BLaER1 (cell line): ENCODE measurements at regions not wholly inside any gene's neighbourhood (a gene's known extent, or its start where the extent isn't known, plus 50 kb on each side); places are given as distances from the start of the nearest gene placed in this dataset.

Source experiments
- H3K27ac ChIP-seq: shearing (Covaris generic); formaldehyde crosslinking; 2 replicates; pipeline ENCODE4 v1.8.1; 2022
- H3K27me3 ChIP-seq: shearing (Covaris generic); formaldehyde crosslinking; 2 replicates; pipeline ENCODE4 v1.8.1; 2022
- H3K36me3 ChIP-seq: shearing (Covaris generic); formaldehyde crosslinking; 2 replicates; pipeline ENCODE4 v1.8.1; 2022
- H3K4me1 ChIP-seq: shearing (Covaris generic); formaldehyde crosslinking; 2 replicates; pipeline ENCODE4 v1.8.1; 2022
- H3K4me2 ChIP-seq: shearing (Covaris generic); formaldehyde crosslinking; 2 replicates; pipeline ENCODE4 v1.8.1; 2022
- H3K4me3 ChIP-seq: shearing (Covaris generic); formaldehyde crosslinking; 2 replicates; pipeline ENCODE4 v1.8.1; 2022
- H3K9ac ChIP-seq: shearing (Covaris generic); formaldehyde crosslinking; 2 replicates; pipeline ENCODE4 v1.8.1; 2022
- H3K9me3 ChIP-seq: shearing (Covaris generic); formaldehyde crosslinking; 2 replicates; pipeline ENCODE4 v1.8.1; 2022
- H4K20me1 ChIP-seq: shearing (Covaris generic); formaldehyde crosslinking; 2 replicates; pipeline ENCODE4 v1.8.1; 2022
- Cebpa-rat ChIP-seq: shearing (Covaris generic); IDR thresholded peaks from 2 replicates; pipeline ENCODE4 v1.8.1; 2022

DNA sequence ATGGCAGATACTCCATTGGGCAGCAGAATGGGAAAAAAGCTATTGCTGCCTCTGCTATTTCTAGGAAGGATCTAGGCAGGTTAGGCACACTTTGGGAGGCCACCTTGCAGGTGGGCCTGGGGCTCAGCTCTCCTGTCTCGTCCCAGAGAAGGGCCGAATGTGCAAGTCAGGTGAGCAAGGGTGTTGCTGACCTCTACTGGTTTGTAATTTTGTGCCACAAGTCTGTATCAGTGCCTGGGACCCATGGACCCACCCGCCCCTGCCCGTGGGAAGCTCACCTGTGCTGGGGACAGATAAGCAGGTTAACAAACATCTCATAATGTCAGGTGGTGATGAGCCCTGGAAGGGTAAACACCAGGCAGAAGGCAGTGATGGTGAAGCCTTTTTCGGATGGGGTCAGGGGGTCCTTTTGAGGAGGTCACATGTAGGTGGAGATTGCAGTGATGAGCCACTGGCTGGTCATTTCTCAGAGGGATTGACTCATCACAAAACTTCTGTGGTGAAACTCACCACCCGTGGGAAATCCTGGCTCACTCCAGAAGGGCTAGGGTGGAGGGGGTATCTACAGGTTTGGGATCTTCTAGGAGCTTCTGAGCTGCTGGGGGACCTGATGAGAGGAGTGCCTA is 161.3 kb downstream of the KLF13 start:
- no peaks in the 10 kb centered on the region for H4K20me1 ChIP-seq
- peak overlapping the region; percentile 16; the same call in 1 of the 2 replicates for H3K27ac ChIP-seq
- peak overlapping the region; percentile 33; the same call in 1 of the 2 replicates for H3K4me2 ChIP-seq
- peaks cover 26% of the 10 kb centered on the region for H3K9me3 ChIP-seq
- H3K27me3 ChIP-seq = no peaks in the 10 kb centered on the region
- peaks cover 9% of the 10 kb centered on the region; the same call in 1 of the 2 replicates for H3K4me1 ChIP-seq
- H3K36me3 ChIP-seq = no peaks in the 10 kb centered on the region
- H3K4me3 ChIP-seq = no peak overlapping the region
- TF ChIP-seq Cebpa-rat = no peak
- H3K9ac ChIP-seq = no peak overlapping the region

DNA sequence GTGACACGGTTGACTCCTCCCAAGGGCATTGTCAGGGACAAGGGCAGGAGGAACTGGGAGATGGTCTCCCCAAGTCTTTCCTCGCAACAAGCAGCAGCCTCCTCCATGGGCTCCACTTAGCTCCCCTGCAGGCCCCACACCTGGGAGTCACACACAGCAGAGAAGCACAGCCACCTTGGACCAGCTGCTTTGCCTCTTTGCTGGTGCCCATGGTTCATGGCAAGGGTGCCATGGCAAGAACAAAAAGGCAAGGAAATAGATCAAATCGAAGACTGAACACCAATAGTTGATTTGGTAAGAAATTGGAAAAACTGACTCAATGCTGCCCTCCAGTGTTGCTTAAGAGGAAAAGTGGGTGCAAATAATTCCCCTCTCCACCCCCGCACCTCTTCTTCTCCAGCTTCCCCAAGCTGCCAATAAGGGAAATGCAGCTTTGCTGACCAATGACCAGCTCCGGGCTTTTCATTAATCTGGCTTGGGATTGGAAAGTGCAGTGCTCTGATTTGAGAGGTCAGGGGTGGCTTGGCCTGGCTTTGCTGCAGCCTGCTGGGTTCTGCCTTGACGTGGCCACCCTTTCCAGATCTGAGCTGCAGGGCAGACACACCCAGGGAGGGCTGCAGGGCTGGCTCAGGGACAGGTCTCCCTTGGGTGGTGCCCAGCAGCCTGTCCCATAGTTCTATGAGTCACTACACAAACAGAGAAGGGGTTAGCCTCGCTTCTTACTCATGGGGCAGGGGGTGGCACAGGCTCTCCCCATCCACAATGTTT is 162.0 kb downstream of the KLF13 start:
- Histone ChIP-seq H4K20me1 (no peaks in the 10 kb centered on the region), H3K9me3 (peaks cover 28% of the 10 kb centered on the region), H3K4me3 (no peak overlapping the region), H3K4me2 (peak overlapping the region; percentile 33; the same call in 1 of the 2 replicates), H3K9ac (no peak overlapping the region), H3K4me1 (peaks cover 9% of the 10 kb centered on the region; the same call in 1 of the 2 replicates), H3K27ac (peak overlapping the region; percentile 16; the same call in 1 of the 2 replicates), H3K36me3 (no peaks in the 10 kb centered on the region), H3K27me3 (no peaks in the 10 kb centered on the region)
- TF ChIP-seq Cebpa-rat = no peak

DNA sequence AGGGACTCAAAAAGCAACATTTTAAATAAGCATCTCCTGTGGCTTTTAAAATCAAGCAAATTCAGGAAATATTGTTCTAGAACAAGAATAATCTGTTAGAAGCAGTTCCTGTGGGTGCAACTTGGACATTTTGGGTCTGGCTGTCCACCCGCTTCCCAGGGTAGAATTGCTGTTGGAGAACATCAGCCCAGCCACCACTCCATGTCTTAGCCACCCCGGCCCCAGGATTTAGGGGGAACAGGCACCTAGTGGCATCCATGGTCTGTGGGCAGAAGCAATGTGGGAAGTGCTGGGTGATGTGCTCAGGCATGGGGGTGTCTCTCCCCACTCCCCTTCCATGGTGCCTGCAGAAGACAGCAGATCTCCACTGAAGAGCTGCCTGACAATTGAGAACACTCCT is 162.6 kb downstream of the KLF13 start:
- no peak for TF ChIP-seq Cebpa-rat
- Histone ChIP-seq H3K36me3 (no peaks in the 10 kb centered on the region), H3K9me3 (peaks cover 28% of the 10 kb centered on the region), H4K20me1 (no peaks in the 10 kb centered on the region), H3K27me3 (no peaks in the 10 kb centered on the region), H3K27ac (no peak overlapping the region), H3K9ac (no peak overlapping the region), H3K4me2 (no peak overlapping the region), H3K4me1 (peaks cover 9% of the 10 kb centered on the region; the same call in 1 of the 2 replicates), H3K4me3 (no peak overlapping the region)

DNA sequence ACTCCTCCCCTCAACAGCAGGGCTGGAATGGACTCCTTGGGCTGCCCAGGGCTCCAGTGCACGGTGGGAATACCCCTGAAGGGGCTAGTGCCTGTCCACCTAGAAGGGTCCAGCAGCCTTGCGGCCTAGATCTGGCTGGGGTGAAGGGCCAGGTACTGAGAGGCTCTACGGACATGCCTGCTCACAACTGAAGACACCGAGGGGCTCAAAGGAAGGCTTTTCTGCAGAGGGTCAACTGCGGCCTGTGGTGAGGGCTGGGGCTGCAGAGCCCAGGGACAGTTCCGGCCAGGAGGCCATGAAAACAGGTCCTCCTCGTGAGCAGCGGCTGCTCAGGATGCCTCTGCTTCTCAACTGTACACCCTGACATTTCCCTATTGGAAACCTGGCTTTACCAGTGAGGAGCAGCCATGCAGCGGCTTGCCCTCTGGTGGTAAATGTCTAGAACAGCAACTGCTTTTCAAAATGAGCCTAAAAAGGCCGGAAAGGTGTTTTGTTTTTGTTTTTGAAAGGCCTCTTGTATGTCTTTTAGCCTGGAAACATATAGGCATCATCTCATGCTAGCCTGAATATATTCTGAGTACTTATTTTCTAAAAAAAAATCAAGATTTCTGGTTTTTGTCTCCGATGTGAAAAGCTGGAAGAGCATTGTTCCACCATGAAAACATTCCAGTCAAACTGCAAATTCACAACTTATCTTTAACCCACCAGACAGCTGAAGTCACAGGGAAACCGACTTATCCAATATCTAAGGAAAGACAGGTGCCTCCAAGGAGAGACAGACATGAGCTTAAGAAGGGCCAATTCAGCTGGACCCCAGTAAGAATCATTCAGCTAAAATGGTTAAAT is 163.4 kb downstream of the KLF13 start:
- TF ChIP-seq Cebpa-rat = no peak
- no peaks in the 10 kb centered on the region for H4K20me1 ChIP-seq
- H3K36me3 ChIP-seq = no peaks in the 10 kb centered on the region
- H3K4me2 ChIP-seq = no peak overlapping the region
- no peak overlapping the region for H3K9ac ChIP-seq
- no peak overlapping the region for H3K4me3 ChIP-seq
- H3K27ac ChIP-seq = no peak overlapping the region
- peaks cover 28% of the 10 kb centered on the region for H3K9me3 ChIP-seq
- H3K27me3 ChIP-seq = no peaks in the 10 kb centered on the region
- peaks cover 9% of the 10 kb centered on the region; the same call in 1 of the 2 replicates for H3K4me1 ChIP-seq

DNA sequence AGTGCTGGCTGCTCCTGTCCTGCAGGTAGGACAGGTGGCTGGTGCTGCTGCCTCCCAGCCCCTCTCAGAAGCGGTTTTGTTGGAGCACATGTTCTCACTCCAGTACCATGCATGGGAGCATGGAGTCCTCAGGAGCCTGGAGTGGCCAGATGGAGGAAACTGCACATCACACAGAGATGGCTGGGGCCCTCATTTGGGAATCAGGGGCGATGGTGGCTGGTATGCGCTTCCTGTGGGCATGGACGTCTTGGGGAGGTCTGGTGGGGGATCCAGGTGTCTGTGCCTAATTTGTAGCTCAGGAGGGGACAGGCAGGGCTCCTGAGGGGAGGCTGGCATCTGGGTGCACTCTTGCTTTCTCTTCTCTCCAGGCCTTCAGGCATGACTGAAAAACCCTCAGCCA is 168.2 kb downstream of the KLF13 start:
- H3K36me3 ChIP-seq = no peaks in the 10 kb centered on the region
- H3K9me3 ChIP-seq = peaks cover 28% of the 10 kb centered on the region
- H3K27ac ChIP-seq = no peak overlapping the region
- no peak for TF ChIP-seq Cebpa-rat
- no peak overlapping the region for H3K9ac ChIP-seq
- H4K20me1 ChIP-seq = no peaks in the 10 kb centered on the region
- peaks cover 4% of the 10 kb centered on the region for H3K4me1 ChIP-seq
- no peak overlapping the region for H3K4me3 ChIP-seq
- H3K4me2 ChIP-seq = no peak overlapping the region
- no peaks in the 10 kb centered on the region for H3K27me3 ChIP-seq

DNA sequence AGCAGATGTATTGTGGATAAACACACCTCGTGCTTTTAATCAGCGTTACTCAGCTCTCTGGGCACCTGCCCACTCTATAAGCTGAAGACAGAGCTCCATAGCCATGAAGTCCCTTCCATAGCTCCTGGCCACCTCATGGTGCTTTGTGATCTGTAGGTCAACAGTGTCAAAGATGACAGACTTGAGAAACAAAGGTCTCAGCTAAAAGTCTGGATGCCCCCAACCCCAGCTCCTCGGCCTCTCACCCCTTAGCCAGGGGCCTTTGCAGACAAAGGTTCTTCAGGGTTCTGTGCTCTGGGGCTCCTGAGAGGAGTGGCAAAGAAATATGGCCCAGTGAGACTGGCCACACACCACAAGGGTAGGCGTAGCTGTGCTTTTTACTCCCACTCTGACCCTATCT is 168.6 kb downstream of the KLF13 start:
- Histone ChIP-seq H3K4me2 (no peak overlapping the region), H3K4me3 (no peak overlapping the region), H4K20me1 (no peaks in the 10 kb centered on the region), H3K9ac (no peak overlapping the region), H3K27ac (no peak overlapping the region), H3K9me3 (peaks cover 28% of the 10 kb centered on the region), H3K36me3 (no peaks in the 10 kb centered on the region), H3K27me3 (no peaks in the 10 kb centered on the region), H3K4me1 (peaks cover 9% of the 10 kb centered on the region)
- no peak for TF ChIP-seq Cebpa-rat

DNA sequence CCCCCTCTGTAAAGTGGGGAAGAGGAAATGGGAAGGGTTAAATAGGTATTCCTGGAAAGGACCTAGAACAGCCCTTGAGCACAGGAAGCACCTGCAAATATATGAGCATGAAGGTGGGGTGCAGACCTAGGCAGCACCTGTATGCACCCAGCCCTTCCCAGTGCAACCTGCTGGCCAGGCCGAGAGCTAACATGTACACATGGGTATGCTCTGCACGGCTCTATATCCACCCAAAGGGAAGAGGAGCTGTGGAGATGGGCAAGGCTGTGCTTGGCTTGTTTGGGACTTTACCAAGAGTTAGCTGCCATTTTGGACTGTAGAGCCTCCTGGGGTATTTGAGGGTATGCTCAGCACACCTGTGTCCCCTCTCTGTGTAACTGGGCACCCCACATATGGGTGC is 171.2 kb downstream of the KLF13 start:
- Histone ChIP-seq H3K27me3 (no peaks in the 10 kb centered on the region), H3K36me3 (no peaks in the 10 kb centered on the region), H3K4me1 (peaks cover 18% of the 10 kb centered on the region), H3K9ac (no peak overlapping the region), H3K27ac (no peak overlapping the region), H3K4me3 (no peak overlapping the region), H3K4me2 (no peak overlapping the region), H3K9me3 (peaks cover 3% of the 10 kb centered on the region), H4K20me1 (no peaks in the 10 kb centered on the region)
- TF ChIP-seq Cebpa-rat = no peak

DNA sequence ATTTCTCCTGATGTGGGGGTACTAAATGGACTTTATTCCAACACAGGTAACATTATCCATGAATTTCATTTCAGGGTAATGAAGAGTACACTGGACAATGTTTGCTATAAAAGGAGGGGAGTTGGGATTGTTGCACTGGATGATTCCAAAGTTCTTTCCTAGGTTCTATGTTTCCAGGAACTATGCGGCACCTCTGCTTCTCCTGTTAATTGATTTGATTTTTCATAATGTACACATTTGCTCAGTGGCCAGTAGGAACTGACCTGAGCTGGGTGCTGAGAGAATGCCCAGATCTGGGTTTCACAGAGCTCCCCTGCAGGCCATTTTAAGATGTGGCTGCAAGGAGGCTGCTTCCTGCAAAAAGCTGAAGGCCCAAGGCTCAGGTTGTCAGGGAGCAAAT is 171.7 kb downstream of the KLF13 start:
- H3K27me3 ChIP-seq = no peaks in the 10 kb centered on the region
- no peak overlapping the region for H3K4me2 ChIP-seq
- no peaks in the 10 kb centered on the region for H3K36me3 ChIP-seq
- H3K9me3 ChIP-seq = no peaks in the 10 kb centered on the region
- H3K4me1 ChIP-seq = peaks cover 18% of the 10 kb centered on the region
- no peaks in the 10 kb centered on the region for H4K20me1 ChIP-seq
- no peak overlapping the region for H3K4me3 ChIP-seq
- TF ChIP-seq Cebpa-rat = no peak
- H3K27ac ChIP-seq = no peak overlapping the region
- H3K9ac ChIP-seq = no peak overlapping the region

DNA sequence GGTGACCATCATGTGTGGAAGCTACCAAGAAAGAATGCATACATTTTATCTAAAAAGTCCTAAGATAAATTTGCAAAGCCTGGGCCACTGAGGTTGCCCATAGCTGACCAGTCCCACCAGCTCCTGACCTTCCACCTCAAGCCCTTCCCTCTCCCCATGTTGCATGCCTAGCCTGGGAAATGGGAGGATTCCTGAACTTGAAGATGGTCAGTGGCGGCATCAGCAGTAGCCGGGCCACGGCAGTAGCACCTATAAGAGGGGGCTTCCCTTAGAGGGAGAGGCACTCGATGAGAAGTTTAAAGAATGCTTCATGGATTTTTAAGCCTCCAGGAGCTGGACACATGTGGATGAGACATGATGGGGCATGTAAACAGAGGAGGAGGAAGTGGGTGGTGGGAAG is 172.1 kb downstream of the KLF13 start:
- Histone ChIP-seq H3K4me3 (no peak overlapping the region), H3K27me3 (no peaks in the 10 kb centered on the region), H3K4me1 (peaks cover 18% of the 10 kb centered on the region), H3K36me3 (no peaks in the 10 kb centered on the region), H3K9me3 (no peaks in the 10 kb centered on the region), H3K4me2 (no peak overlapping the region), H4K20me1 (no peaks in the 10 kb centered on the region), H3K27ac (no peak overlapping the region; the same call in 1 of the 2 replicates), H3K9ac (no peak overlapping the region)
- no peak for TF ChIP-seq Cebpa-rat
